ENCODE measurements at regions not wholly inside any gene's neighbourhood (a gene's known extent, or its start where the extent isn't known, plus 50 kb on each side); places are given as distances from the start of the nearest gene placed in this dataset.
A peak's percentile ranks its signal among the peaks of the same experiment; 100 is the strongest.
"Not testable (repeated sequence)": the region's sequence is repeated elsewhere in the genome, so short reads cannot be mapped to it uniquely, and the experiment has no call there.

DNA sequence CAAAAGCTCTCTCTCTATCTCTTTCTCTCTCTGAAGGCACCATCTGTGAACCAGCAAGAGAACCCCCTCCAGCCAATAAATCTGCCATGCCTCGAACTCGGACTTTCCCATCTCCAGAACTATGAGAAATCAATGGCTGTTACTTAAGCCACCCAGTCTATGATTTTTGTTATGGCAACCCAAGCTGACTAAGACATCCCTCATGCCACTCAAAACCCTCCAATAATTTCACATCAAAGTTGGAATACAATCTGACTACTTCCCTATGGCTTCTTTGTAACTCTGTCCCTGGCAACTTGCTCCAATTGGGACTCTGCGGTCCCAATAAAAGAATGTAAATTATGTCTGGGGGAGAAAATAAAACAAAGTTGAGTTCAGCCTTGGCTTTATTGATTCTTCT, 265.7 kb downstream of the SHOX start:
- no peak for DNase-seq (ENCODE audit: low spot score)

DNA sequence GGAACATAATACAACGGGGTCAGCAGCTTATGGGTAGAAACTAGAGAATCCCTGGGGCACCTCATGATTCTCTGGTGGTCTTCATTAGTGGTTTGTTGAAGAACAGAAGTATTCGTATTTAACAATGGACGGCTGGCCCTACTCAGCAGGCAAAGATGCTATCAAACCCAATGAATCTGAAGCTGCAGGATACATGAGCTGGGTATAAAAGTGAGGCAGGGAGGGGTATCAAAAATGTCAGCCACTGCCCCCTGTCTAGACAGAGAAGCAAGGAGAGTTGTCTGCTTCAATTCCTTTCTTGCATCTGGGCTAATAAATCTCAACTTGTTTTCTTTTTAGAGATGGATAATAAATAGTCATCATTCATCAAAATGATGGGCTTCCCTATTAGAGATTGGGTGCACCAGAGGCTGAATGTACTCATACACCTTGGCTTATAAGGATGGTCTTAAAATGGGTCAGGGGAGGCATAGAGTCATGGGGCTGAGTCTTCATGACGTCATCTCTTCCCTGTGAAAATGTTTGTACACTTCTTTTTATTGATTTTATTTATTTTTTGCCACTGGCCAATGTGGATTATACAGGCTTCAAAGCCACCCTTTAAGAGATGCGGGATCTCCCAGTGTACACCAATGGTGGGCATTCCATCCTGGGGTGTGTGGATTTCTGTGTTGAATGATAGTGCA, 259.5 kb downstream of the SHOX start:
- DNase-seq (ENCODE audit: low spot score), result no peak

DNA sequence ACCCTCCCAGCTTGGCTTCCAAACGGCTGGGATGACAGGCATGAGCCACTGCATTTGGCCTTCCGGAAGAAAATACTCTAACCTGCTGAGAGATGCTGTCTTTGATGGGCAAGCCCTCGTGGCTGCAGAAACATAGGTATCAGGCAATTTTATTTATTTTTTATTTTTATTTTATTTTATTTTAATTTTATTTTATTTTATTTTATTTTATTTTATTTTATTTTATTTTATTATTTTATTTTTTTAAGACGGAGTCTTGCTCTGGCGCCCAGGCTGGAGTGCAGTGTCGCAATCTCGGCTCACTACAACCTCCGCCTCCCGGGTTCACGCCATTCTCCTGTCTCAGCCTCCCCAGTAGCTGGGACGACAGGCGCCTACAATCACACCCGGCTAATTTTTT, 257.1 kb downstream of the SHOX start:
- not testable (repeated sequence) for DNase-seq (ENCODE audit: low spot score)

DNA sequence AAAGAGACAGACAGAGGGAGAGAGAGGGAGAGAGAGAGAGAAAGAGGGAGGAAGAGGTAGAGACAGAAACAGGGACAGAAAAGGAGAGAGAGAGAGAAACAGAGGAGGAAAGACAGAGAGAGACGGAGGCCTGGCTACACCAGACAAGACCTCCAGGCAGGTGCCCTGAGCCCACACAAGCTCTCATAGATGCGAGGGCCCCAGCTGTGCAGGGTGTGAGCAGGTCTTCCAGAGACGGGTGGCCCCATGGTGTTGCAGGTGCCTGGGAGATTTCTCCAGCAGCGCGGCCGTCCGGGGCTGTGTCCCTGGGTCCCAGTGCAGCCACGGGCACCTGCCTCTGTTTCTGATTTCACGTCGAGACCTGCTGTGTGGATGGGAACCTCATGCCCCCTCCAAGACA, 253.0 kb downstream of the SHOX start:
- DNase-seq (ENCODE audit: low spot score), result no peak

DNA sequence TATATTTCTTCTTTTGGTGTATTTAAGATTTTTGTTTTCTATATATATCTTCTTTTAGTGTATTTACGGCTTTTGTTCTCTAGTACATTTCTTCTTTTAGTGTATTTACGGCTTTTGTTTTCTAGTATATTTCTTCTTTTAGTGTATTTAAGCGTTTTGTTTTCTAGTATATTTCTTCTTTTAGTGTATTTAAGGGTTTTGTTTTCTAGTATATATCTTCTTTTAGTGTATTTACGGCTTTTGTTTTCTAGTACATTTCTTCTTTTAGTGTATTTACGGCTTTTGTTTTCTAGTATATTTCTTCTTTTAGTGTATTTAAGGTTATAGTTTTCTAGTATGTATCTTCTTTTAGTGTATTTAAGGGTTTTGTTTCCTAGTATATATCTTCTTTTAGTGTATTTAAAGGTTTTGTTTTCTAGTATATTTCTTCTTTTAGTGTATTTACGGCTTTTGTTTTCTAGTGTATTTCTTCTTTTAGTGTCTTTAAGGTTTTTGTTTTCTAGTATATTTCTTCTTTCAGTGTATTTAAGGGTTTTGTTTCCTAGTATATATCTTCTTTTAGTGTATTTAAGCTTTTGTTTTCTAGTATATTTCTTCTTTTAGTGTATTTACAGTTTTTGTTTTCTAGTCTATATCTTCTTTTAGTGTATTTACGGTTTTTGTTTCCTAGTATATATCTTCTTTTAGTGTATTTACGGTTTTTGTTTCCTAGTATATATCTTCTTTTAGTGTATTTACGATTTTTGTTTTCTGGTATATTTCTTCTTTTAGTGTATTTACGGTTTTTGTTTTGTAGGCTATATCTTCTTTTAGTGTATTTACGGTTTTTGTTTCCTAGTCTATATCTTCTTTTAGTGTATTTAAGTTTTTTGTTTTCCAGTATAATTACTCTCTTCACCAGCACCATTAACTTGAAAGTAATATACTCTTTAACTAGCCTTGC, 249.4 kb downstream of the SHOX start:
- DNase-seq (ENCODE audit: low spot score), result not testable (repeated sequence)

DNA sequence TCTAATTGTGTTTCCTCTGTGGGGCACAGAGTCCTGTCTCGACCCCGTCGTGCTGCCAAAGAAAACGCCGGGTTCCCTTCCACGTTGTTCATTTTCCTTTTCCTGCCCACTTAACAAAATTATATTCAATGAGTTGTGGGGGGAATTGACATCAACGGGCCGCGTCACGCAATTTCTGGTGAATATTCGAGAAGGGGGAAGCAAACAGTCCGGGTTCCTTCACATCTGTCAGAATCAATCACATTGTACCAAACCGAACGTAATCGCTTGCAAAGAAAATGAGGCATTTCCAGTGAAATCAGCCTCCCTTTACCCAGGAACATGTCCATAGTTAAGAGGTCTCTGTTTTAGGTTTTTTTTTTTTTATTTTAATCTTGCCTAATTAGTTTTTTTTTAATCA, 243.5 kb downstream of the SHOX start:
- DNase-seq (ENCODE audit: low spot score), result no peak

DNA sequence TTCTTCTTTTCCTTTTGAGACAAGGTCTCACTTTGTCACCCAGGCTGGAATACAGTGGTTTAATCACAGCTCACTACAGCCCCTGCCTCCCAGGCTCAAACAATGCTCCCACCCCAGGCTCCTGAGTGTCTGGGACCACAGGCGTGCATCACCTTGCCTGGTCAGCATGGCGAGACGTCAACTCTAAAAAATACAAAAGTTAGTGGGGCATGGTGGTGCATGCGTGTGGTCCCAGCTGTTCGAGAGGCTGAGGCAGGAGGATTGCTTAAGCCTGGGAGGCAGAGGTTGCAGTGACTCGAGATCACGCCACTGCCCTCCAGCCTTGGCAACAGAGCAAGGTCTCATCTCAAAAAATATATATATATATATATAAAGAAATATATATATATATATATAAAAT, 242.4 kb downstream of the SHOX start:
- DNase-seq (ENCODE audit: low spot score), result no peak

DNA sequence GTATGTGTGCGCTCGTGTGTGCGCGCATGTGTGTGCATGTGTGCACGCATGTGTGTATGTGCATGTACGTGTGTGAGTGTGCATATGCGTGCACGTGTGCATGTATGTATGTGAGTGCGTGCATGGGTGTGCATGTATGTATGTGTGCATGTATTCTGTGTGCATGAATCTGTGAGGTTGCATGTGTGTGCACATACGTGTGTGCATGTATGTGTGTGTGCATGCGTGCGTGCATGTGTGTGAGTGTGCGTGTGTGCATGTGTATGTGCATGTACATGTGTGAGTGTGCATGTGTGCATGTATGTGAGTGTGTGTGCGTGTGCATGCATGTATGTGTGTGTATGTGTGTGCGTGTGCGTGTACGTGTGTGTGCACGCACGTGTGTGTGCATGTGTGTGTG, 241.5 kb downstream of the SHOX start:
- no peak for DNase-seq (ENCODE audit: low spot score)

DNA sequence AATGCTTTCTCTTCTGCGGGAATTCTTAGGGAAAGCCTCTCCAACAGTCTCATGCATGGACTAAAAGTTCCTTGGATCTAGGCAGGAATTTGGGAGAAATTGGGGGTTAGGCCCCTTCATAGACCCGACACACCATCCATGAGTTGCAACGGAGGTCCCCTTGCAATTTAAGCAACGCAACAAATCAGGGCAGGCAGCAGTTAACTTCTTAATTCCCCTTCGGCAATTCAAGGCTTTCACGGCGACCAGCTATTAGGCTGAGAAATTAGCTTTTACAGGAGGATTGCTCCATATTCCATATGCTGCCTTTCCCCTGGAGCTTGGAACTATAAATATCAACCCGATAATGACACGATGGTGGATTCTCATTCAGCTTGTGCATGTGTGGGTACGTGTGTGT, 241.0 kb downstream of the SHOX start:
- DNase-seq (ENCODE audit: low spot score), result no peak

DNA sequence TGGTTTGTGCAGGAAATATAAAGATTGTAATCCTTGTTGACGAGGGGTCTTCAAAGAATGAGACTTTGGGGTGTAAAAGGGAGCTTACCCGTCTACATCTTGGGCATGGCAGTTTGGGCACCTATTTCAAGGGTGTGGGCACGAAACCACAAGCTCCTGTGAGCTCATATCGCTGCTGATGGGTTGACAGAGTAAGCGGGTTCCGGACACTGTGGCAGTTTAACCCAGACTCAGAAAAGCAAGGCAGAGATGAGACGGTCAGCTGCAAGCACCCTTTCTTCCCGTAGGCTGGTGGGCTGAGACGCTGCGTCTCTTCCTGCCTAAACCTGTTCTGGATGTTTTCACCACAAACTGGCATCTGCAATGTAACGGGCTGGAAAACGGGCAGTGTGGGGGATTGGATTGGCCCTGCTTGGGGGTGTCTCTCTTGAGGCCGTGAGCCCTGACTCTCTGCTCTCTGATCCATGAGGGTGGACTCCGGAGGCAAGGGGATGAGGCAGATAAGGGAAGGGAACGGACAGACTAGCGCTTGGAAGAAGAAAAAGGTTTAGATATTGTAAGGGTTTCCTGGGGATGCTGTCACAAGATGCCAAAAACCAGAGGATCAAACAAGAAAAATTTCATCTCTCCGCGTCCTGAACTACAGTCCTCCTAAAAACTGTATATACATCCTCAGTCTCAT, 237.5 kb downstream of the SHOX start:
- no peak for DNase-seq (ENCODE audit: low spot score)

DNA sequence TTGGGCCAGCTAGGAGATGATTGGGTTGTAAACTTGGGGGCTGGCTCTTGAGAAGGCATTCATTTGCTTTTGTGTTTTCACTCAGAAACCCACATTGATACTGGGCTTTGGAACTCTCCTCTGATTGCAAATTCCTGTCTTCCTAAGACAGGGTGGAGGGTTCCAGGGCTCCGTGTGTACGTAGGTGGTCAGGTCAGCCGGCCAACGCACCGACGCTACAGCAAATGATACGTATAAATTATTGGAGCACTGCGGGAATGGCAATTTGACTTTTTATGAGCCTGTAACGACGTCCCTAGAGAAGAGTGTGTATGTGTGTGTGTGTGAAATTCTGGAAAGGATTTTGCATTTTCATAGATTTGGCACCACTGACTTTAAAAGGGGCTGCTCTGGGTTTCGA, 236.9 kb downstream of the SHOX start:
- DNase-seq (ENCODE audit: low spot score), result no peak

DNA sequence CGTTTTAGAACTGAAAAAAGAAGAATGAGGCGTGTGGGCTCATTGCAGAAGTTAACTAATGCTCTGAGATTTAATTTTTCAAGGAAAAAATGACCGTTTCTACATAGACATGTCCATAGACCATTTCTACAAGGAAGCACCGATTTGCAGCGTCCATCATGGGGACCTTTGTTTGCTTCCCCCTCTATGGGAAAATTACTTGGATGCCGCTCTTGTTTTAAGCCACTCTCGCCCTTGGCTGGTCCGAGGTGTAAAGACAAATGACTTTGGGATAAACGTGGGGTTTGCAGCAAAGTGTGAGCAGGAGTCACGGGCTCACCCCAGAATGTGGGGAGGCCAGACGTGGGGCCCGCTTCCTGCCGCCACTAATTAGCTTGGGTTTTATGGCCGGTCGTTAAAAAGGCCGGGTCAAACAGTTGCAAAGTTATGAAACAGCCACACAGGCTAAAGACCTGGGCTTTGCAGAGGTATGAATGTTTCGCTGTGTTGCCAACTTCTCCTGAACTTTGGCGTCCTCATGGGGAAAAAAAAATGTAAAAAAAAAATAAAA, 235.9 kb downstream of the SHOX start:
- peak; percentile 5 for DNase-seq (ENCODE audit: low spot score)

DNA sequence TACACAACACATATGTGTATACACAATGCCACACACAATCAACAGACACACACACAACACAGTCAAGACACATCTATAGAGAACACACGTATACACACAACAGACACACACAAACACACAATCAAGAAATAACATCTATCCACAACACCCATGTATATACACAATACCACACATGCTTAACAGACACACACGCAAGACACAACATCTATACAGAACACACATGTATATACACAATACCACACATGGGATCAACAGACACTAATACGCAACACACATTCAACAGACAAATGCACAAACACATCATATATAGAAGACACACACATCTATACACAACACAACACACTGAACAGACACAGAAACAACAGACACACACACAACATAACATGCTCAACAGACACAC, 234.8 kb downstream of the SHOX start:
- no peak for DNase-seq (ENCODE audit: low spot score)

DNA sequence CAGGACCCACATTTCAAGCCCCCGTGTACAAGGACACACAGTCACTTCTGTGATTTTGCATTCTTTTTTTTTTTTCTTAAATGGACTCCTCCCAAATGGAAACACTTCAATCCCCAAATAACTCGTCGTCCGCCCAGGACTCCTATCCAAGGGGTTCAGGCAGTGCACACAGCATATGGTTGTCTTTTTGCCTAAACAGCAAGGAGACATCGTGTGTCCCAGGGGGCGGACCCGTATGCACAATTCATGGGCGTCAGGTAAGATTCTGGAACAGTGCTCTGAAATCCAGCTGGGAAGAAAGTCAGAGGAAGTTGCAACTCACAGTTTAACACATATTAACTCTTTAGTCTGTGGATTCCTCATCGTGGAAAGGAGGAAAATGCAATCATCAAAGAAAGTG, 231.3 kb downstream of the SHOX start:
- no peak for DNase-seq (ENCODE audit: low spot score)

DNA sequence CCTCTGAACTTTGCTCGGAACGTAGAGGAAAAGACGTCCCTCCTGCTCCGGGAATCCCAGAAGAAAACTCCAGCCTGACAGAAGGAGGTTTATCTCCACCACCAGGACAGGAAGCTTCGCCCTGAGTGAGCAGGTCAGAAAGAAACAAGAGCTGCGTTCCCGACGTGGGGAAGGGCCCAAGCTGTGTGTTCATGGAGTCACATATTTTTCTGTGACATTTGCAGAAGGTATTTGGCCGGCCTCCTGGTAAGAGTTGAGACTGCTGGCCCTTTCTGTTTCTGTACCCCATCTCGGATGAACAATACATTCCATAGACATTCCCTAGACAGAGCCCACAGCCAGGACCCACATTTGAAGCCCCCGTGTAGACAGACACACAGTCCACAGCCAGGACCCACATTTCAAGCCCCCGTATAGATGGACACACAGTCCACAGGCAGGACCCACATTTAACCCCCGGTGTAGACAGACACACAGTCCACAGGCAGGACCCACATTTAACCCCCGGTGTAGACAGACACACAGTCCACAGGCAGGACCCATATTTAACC, 230.8 kb downstream of the SHOX start:
- no peak for DNase-seq (ENCODE audit: low spot score)

DNA sequence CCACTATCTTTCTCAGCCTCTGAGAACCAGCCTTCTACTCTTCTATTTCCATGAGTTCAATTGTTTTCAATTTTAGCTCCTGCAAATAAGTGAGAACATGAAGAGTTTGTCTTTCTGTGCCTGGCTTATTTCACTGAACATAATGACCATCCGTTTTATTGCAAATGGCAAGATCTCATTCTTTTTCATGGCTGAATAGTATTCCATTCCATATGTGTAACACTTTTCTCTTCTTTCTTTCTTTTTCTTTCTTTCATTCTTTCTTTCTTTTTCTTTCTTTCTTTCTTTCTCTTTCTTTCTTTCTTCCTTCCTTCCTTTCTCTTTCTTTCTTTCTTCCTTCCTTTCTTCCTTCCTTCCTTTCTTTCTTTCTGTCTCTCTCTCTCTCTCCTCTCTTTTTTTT, 228.7 kb downstream of the SHOX start:
- no peak for DNase-seq (ENCODE audit: low spot score)

DNA sequence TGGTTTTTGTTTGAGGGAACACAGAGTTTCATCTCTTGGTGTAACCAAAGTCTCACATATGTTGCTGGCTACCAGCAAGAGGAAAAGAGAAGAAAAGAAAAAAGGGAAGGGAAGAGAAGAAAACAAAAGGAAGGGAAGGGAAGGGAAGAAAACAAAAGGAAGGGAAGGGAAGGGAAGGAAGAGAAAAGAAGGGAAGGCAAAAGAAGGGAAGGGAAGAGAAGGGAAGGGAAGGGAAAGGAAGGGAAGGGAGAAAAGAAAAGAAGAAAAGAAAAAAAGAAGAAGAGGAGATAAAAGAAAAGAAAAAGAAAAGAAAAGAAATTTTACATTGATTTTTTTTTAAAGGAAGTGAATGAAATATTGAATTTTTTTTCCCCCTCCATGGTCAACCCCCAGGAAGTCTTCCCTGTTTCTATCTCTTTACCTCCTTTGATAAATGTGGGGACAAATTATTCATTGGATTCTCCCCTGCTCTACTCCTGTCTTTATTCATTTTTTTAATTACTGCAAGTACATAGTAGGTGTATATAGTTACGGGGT, 228.0 kb downstream of the SHOX start:
- no peak for DNase-seq (ENCODE audit: low spot score)

DNA sequence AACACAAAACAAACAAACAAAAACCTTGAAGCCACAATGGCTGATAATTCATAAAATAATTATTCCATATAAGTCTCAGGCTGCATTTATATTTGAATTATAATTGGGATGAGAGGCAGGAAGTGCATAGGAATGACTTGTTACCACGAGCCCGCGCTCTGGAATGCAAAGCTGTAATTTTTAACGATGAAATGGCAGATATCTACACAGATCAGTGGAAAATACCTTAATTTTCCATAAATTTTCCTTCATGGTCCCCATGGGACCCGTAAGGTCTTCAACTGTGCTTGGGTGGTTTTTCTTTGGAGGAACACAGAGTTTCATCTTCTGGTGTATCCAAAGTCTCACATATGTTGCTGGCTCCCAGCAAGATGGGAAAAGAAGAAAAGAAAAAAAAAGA, 226.8 kb downstream of the SHOX start:
- DNase-seq (ENCODE audit: low spot score), result no peak

DNA sequence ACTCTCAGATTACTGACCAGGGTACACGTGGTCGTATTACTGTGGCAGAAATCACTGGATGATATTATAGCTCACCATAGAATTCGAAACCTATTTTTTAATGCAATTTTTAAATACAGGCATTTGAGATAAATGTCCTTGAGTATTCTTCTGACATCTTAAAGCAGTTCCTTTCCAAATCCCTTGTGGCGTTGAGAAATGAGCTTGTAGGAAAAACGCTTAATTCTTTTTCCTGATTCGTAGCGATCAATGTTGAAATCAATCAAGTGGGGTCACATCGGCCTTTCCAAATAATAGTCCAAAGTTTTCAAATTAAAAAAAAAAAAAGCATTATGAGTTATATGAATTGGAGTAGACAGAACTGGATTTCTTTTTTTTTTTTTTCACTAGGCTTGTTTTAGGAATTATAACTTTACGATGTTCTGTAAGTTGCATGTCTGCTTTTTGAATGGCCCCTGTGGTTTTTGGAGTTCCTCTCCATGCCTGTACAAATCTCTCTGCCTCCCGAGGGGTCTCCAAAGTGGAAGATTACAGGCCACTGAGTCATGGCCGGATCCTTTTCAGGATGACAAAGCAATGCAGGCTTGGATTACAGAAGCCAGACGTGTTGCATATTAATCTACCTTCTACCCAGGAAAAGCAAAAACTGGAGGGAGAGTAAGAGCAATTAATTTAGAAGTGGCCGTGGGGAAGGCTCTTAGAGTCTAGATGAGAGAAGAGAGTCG, 226.1 kb downstream of the SHOX start:
- DNase-seq (ENCODE audit: low spot score), result no peak

DNA sequence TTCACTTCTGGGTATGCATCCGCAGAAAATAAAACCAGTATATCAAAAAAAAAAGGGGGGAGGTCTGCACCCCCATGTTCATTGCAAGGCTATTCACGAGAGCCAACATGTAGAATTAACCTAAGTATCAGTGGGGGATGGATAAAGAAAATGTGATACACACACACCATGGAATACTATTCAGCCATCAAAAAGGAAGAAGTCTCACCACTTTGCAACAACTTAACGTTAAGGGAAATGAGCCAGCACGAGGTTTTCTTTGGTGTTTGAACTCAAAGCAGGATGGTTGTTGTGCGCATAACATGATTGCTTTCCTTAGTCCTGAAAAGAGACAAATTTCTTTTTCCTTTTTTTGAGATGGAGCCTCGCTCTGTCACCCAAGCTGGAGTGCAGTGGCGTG, 222.7 kb downstream of the SHOX start:
- no peak for DNase-seq (ENCODE audit: low spot score)

DNA sequence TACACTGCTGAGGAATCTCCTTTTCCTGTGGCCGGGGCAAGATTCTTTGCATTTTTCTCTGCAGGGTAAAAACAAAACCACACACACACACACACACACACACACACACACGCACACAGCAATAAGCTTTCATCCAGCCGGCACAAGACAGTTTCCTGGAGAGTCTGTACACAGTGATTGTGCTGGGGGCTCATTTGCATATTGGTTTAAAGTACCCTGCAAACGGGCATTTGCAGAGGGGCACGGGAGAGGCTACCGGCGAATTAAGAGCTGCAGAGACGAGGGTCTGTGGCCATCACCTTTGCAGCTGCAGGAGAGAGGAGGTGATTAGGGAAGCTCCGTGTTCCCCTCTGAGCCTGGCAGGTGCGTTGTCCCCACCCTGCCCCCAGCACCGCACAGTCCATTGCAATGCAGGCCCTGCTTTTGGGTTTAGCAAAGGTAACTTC, 219.9 kb downstream of the SHOX start:
- no peak for DNase-seq (ENCODE audit: low spot score)

All from cerebellar cortex (tissue), 1 donor.